DND-41 (cell line): ENCODE measurements at regions not wholly inside any gene's neighbourhood (a gene's known extent, or its start where the extent isn't known, plus 50 kb on each side); places are given as distances from the start of the nearest gene placed in this dataset.

ENCODE experiments used
- ATAC-seq: fragments of 200-7000 bp; cut with Tn5 transposase; 3 replicates; pipeline ENCODE4 v1.9.1; 2021; ENCODE audit warnings: low read depth; ENCODE audit not compliant: insufficient read depth
- DNase-seq: peaks from one replicate; pipeline ENCODE4 v3.0.0-alpha.2; 2020
- H2AFZ ChIP-seq: 2 replicates; pipeline ENCODE4 v1.6.0; 2012; ENCODE audit warnings: low read depth, low read length
- H3K27ac ChIP-seq: 2 replicates; pipeline ENCODE4 v1.5.1; 2012; ENCODE audit warnings: low read length, inconsistent platforms
- H3K27me3 ChIP-seq: fragments of 200-600 bp; sonication (generic); 2 replicates; pipeline ENCODE4 v1.6.0; 2012; ENCODE audit warnings: low read length, mild to moderate bottlenecking, inconsistent platforms; ENCODE audit not compliant: insufficient read depth, poor library complexity
- H3K36me3 ChIP-seq: 2 replicates; pipeline ENCODE4 v1.5.1; 2012; ENCODE audit warnings: low read length, inconsistent platforms; ENCODE audit not compliant: insufficient read depth
- H3K4me1 ChIP-seq: 2 replicates; pipeline ENCODE4 v1.5.1; 2012; ENCODE audit warnings: mild to moderate bottlenecking, low read length; ENCODE audit not compliant: insufficient read depth
- H3K4me2 ChIP-seq: 2 replicates; pipeline ENCODE4 v1.6.0; 2012; ENCODE audit warnings: mild to moderate bottlenecking, moderate library complexity, low read length, inconsistent platforms; ENCODE audit not compliant: insufficient read depth
- H3K4me3 ChIP-seq, 2 experiments: fragments of 200-600 bp in 1 of 2; shearing (Covaris generic) in 1 of 2; 2 replicates each; pipeline ENCODE4 v1.5.1; 2012 to 2016; ENCODE audit warnings: inconsistent platforms in 2 of 2, low read length in 2 of 2, mild to moderate bottlenecking in 2 of 2, low read depth in 1 of 2, moderate library complexity in 1 of 2
- H3K79me2 ChIP-seq: 2 replicates; pipeline ENCODE4 v1.6.0; 2012; ENCODE audit warnings: low read length, inconsistent platforms; ENCODE audit not compliant: insufficient read depth
- H3K9ac ChIP-seq: 2 replicates; pipeline ENCODE4 v1.6.0; 2012; ENCODE audit warnings: low read depth, mild to moderate bottlenecking, inconsistent platforms, low read length, moderate library complexity
- H3K9me3 ChIP-seq: 2 replicates; pipeline ENCODE4 v1.5.1; 2012; ENCODE audit warnings: low read length, moderate library complexity, mild to moderate bottlenecking, inconsistent platforms; ENCODE audit not compliant: insufficient read depth, severe bottlenecking
- H4K20me1 ChIP-seq: 2 replicates; pipeline ENCODE4 v1.6.0; 2012; ENCODE audit warnings: low read length; ENCODE audit not compliant: insufficient read depth
- EZH2 ChIP-seq: IDR thresholded peaks from 3 replicates; pipeline ENCODE4 v1.6.1; 2012; ENCODE audit warnings: borderline replicate concordance, low read depth, mild to moderate bottlenecking, moderate library complexity, low read length, inconsistent platforms; ENCODE audit not compliant: severe bottlenecking
- TF ChIP-seq, protein P1 (sequence below): IDR thresholded peaks from 2 replicates; pipeline ENCODE4 v1.5.1; 2012; ENCODE audit warnings: borderline replicate concordance, low read length, moderate library complexity, mild to moderate bottlenecking; ENCODE audit not compliant: poor library complexity, severe bottlenecking; ENCODE audit errors: extremely low read depth

DNA sequence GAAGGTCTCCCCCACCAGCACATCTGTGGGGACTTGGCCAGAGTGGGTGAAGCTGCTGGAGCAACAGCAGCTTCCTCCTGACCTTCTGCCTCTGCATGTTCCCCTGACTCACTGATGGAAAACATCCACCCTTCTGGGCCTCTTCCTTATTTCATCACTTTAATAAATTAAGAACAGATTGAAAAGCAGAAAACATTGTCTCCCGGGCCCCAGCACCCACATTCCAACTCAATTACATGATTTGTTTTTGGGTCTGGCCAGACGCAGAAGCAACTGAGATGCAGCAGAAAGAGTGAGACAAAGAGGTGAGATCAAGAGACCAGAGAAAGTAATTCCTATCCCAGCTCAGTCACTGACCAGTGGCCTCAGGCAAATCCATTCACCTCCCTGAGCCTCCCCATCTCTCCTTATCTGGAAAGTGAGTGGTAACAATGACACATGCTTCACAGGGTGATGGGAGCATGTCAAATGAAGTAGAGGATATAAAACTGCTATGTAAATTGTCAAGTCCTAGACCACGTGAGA, 157.1 kb downstream of the ELAVL4 start:
- Histone ChIP-seq H2AFZ (no peak overlapping the region), H3K4me1 (no peaks in the 10 kb centered on the region), H3K36me3 (no peaks in the 10 kb centered on the region), H3K79me2 (no peaks in the 10 kb centered on the region), H3K9ac (no peak overlapping the region), H4K20me1 (no peaks in the 10 kb centered on the region), H3K27me3 (no peaks in the 10 kb centered on the region), H3K9me3 (no peaks in the 10 kb centered on the region), H3K4me2 (no peak overlapping the region), H3K4me3 (no peak overlapping the region), H3K27ac (no peak overlapping the region)
- no peak for ATAC-seq
- DNase-seq, result no peak
- no peak for TF ChIP-seq EZH2
- TF ChIP-seq, protein P1, sequence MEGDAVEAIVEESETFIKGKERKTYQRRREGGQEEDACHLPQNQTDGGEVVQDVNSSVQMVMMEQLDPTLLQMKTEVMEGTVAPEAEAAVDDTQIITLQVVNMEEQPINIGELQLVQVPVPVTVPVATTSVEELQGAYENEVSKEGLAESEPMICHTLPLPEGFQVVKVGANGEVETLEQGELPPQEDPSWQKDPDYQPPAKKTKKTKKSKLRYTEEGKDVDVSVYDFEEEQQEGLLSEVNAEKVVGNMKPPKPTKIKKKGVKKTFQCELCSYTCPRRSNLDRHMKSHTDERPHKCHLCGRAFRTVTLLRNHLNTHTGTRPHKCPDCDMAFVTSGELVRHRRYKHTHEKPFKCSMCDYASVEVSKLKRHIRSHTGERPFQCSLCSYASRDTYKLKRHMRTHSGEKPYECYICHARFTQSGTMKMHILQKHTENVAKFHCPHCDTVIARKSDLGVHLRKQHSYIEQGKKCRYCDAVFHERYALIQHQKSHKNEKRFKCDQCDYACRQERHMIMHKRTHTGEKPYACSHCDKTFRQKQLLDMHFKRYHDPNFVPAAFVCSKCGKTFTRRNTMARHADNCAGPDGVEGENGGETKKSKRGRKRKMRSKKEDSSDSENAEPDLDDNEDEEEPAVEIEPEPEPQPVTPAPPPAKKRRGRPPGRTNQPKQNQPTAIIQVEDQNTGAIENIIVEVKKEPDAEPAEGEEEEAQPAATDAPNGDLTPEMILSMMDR, result no peak

DNA sequence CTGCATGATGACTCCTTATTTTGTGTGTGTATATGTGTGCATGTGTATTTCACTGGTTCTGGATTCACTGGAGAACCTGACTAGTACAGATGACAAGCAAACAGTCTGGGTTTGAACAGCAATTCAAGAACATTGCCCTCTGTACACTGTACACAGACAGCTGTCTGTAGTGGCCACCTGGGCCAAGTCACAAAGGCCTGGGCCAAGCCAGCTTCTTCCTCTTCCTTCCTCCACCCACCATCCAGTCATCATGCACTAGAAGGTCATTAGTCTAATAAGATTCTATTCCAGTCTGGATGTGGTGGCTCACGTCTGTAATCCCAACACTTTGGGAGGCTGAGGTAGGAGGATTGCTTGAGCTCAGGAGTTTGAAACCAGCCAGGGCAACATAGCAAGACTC, 155.9 kb downstream of the ELAVL4 start:
- Histone ChIP-seq H3K27me3 (no peaks in the 10 kb centered on the region), H3K4me2 (no peak overlapping the region), H3K4me3 (no peak overlapping the region), H3K36me3 (no peaks in the 10 kb centered on the region), H3K27ac (no peak overlapping the region), H3K9ac (no peak overlapping the region), H3K4me1 (no peaks in the 10 kb centered on the region), H3K9me3 (no peaks in the 10 kb centered on the region), H4K20me1 (no peaks in the 10 kb centered on the region), H2AFZ (no peak overlapping the region), H3K79me2 (no peaks in the 10 kb centered on the region)
- DNase-seq (no peak), ATAC-seq (no peak)
- TF ChIP-seq EZH2, result no peak
- TF ChIP-seq, protein P1, result no peak

DNA sequence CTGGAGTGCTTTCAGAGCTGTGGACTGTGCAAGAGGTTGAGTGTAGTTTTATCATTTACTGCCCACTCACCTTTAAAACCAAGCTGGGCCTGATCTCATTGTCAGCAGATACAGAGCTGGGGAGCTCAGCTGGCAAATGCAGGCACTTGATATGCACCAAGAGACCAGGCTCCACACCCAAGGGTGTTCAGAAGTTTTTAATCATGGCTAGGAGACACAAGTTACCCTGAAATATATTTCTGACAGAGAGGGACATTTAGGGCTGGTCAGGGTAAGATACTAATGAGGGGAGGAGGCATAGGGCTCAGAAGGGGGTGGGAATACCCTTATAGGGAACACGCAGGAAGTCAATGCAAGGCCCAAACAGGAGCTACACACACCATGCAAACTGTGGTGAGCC, 153.7 kb downstream of the ELAVL4 start:
- H3K9me3 ChIP-seq, result no peaks in the 10 kb centered on the region
- DNase-seq (no peak), ATAC-seq (no peak)
- no peaks in the 10 kb centered on the region for H3K4me1 ChIP-seq
- H3K27me3 ChIP-seq, result no peaks in the 10 kb centered on the region
- H3K36me3 ChIP-seq, result no peaks in the 10 kb centered on the region
- H3K79me2 ChIP-seq, result no peaks in the 10 kb centered on the region
- no peak overlapping the region for H2AFZ ChIP-seq
- H3K27ac ChIP-seq, result no peak overlapping the region
- no peak overlapping the region for H3K4me3 ChIP-seq
- no peak for TF ChIP-seq EZH2
- TF ChIP-seq, protein P1, result no peak
- no peak overlapping the region for H3K4me2 ChIP-seq
- no peak overlapping the region for H3K9ac ChIP-seq
- no peaks in the 10 kb centered on the region for H4K20me1 ChIP-seq

DNA sequence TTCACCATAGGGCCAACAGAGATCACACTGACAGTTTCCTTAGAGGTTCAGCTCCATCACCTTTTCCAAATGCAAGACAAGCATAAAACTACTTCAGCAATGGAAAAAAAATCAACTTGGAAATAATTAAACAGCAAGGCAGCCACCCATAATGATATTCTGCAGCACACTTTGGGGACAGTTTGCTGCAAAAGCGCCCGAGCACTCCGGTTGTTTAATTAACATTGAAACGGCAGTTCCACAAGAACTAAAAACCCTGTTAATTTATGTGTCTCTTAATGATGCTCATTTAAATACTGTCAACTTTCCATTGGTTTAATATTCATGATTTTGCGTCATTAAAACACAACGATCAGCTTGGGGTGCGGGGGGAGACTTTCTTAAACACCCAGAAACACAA, 153.2 kb downstream of the ELAVL4 start:
- no peaks in the 10 kb centered on the region for H3K36me3 ChIP-seq
- no peak for DNase-seq
- H3K9me3 ChIP-seq, result no peaks in the 10 kb centered on the region

More for the DNA sequence above, 153.2 kb downstream of the ELAVL4 start:
- H3K27ac ChIP-seq, result no peak overlapping the region
- no peak overlapping the region for H3K4me2 ChIP-seq
- no peak overlapping the region for H3K9ac ChIP-seq
- no peaks in the 10 kb centered on the region for H3K4me1 ChIP-seq
- no peak for ATAC-seq
- no peak overlapping the region for H3K4me3 ChIP-seq
- no peak for TF ChIP-seq EZH2
- TF ChIP-seq, protein P1, result no peak
- H3K27me3 ChIP-seq, result no peaks in the 10 kb centered on the region
- H4K20me1 ChIP-seq, result no peaks in the 10 kb centered on the region
- H2AFZ ChIP-seq, result no peak overlapping the region
- no peaks in the 10 kb centered on the region for H3K79me2 ChIP-seq
